ENCODE measurements at regions not wholly inside any gene's neighbourhood (a gene's known extent, or its start where the extent isn't known, plus 50 kb on each side); places are given as distances from the start of the nearest gene placed in this dataset.

DNA sequence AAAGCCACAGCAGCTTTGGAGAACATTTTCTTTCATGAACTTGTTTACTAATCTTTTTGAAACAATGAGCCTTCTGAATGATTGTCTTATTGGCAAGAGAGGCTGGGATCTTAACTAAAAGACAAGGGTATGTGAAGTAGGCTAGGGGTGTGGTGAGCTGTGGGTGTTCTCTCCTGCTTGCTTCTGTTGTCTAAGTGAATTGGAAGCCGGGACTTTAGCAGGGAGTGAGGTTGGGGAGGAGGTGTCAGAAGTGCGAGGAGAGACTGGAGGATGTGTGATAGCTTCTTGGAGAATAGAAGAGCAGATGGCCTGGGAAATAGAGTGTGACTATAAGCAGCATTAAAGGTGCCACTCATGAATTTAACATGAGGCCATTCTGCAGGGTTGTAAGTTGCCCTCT, 562.8 kb downstream of the UTRN start:
- TF ChIP-seq, protein P1, sequence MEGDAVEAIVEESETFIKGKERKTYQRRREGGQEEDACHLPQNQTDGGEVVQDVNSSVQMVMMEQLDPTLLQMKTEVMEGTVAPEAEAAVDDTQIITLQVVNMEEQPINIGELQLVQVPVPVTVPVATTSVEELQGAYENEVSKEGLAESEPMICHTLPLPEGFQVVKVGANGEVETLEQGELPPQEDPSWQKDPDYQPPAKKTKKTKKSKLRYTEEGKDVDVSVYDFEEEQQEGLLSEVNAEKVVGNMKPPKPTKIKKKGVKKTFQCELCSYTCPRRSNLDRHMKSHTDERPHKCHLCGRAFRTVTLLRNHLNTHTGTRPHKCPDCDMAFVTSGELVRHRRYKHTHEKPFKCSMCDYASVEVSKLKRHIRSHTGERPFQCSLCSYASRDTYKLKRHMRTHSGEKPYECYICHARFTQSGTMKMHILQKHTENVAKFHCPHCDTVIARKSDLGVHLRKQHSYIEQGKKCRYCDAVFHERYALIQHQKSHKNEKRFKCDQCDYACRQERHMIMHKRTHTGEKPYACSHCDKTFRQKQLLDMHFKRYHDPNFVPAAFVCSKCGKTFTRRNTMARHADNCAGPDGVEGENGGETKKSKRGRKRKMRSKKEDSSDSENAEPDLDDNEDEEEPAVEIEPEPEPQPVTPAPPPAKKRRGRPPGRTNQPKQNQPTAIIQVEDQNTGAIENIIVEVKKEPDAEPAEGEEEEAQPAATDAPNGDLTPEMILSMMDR (IDR thresholded peaks at IDR 0.05) = no peak
- H3K4me1 ChIP-seq = no peaks in the 10 kb centered on the region
- no peak overlapping the region for H3K4me3 ChIP-seq
- intact Hi-C loops (cut with DNase I) = no loop called here
- WGBS, 2 donors = 94 to 97% methylated on average over 2 of the region's 2 CpGs
- H3K9me3 ChIP-seq = no peaks in the 10 kb centered on the region
- FAIRE-seq = no peak
- ATAC-seq = no peak
- peaks cover 0 to 15% (median 0%) of the 10 kb centered on the region in 3 donors for H3K36me3 ChIP-seq
- no peaks in the 10 kb centered on the region for H3K27me3 ChIP-seq
- no peak overlapping the region for H3K27ac ChIP-seq
- no peak for DNase-seq

GRCh38 chr6:144849920-144850319, 564.8 kb downstream of the UTRN start:
- no peaks in the 10 kb centered on the region for H3K9me3 ChIP-seq
- 93 to 100% methylated on average over 2 of the region's 2 CpGs for WGBS, 2 donors
- DNase-seq (no peak), ATAC-seq (no peak), FAIRE-seq (no peak)
- H3K27me3 ChIP-seq = no peaks in the 10 kb centered on the region
- TF ChIP-seq, protein P1 (IDR thresholded peaks at IDR 0.05) = no peak
- intact Hi-C loops (cut with DNase I) = no loop called here
- no peak overlapping the region for H3K4me3 ChIP-seq
- H3K27ac ChIP-seq = no peak overlapping the region
- no peaks in the 10 kb centered on the region for H3K4me1 ChIP-seq
- H3K36me3 ChIP-seq = peaks cover 0 to 15% (median 0%) of the 10 kb centered on the region in 3 donors

GRCh38 chr6:144853603-144854002, 568.5 kb downstream of the UTRN start:
- DNase-seq (no peak), FAIRE-seq (no peak)
- no peak overlapping the region for H3K4me3 ChIP-seq

DNA sequence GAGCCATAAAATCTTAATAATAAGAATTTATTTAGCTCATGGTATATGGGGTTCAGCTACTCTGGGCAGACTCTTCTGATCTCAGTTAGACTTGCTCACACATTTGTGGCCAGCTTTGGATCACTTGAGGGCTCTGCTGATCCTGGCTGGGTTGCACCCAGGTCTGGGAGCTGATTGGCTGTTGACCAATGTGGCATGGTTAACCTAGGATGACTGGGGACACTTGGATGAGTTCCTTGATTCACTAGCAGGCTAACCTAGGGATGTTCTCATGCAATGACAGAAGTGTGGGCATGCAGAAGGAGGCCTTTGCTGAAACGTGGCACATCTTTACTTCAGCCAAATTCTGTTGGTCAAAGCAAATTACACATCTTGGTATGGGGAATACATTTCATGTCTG, 569.5 kb downstream of the UTRN start:
- Histone ChIP-seq H3K36me3 (peaks cover 0 to 15% (median 0%) of the 10 kb centered on the region in 3 donors), H3K9me3 (no peaks in the 10 kb centered on the region), H3K4me1 (no peaks in the 10 kb centered on the region), H3K4me3 (no peak overlapping the region), H3K27me3 (no peaks in the 10 kb centered on the region), H3K27ac (no peak overlapping the region)
- TF ChIP-seq, protein P1 (IDR thresholded peaks at IDR 0.05) = no peak
- FAIRE-seq (no peak), DNase-seq (no peak), ATAC-seq (no peak)
- WGBS, 2 donors = 52 to 64% methylated on average over 1 of the region's 1 CpG
- intact Hi-C loops (cut with DNase I) = no loop called here

More at GRCh38 chr6:144853603-144854002, 568.5 kb downstream of the UTRN start:
- WGBS, 2 donors = 73 to 77% methylated on average over 4 of the region's 4 CpGs
- TF ChIP-seq, protein P1 (IDR thresholded peaks at IDR 0.05) = no peak
- Histone ChIP-seq H3K36me3 (peaks cover 0 to 15% (median 0%) of the 10 kb centered on the region in 3 donors), H3K4me1 (no peaks in the 10 kb centered on the region), H3K27me3 (no peaks in the 10 kb centered on the region), H3K9me3 (no peaks in the 10 kb centered on the region), H3K27ac (no peak overlapping the region)
- intact Hi-C loops (cut with DNase I) = no loop called here
- no peak for ATAC-seq

DNA sequence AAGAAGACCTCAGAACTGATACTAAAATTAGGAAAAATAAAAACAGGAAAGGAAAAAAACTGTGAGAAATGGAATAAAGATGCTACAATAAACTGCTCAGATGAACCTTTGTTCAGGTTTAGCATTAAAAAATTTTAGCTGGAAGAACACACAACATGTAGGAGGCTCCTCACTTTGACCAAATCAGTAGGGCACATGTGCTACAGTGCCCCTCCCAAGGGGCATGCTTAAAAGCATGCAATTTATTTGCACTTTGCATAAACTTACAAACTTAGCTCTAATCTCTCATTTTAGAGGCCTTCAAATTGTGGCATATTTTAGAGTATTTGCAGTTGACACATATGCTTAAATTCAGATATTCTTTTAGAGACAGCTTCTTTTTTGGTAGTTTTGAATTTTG, 570.2 kb downstream of the UTRN start:
- TF ChIP-seq, protein P1 (IDR thresholded peaks at IDR 0.05) = no peak
- peak in 1 of 4 donors; percentile 28 for ATAC-seq
- Histone ChIP-seq H3K4me3 (no peak overlapping the region), H3K4me1 (no peaks in the 10 kb centered on the region), H3K9me3 (no peaks in the 10 kb centered on the region), H3K27ac (no peak overlapping the region), H3K36me3 (peaks cover 0 to 14% (median 0%) of the 10 kb centered on the region in 3 donors), H3K27me3 (no peaks in the 10 kb centered on the region)
- DNase-seq = no peak
- FAIRE-seq = no peak
- intact Hi-C loops (cut with DNase I) = no loop called here
